Caco-2 (cell line): ENCODE measurements at regions not wholly inside any gene's neighbourhood (a gene's known extent, or its start where the extent isn't known, plus 50 kb on each side); places are given as distances from the start of the nearest gene placed in this dataset.

ENCODE experiments used
- BruUV-seq: library from RNA; stranded (reverse); fragments of 400-500 nt; replicated peaks from 2 replicates; lab custom pipeline; 2021; lab: Mats Ljungman, UMichigan
- CTCF ChIA-PET: fragments of 300-600 bp; sonication (Branson Sonifier 250); formaldehyde crosslinking; loops from one replicate; lab custom pipeline; 2022; ENCODE audit warnings: antibody characterized with exemption; lab: Charles Lee
- POLR2A ChIA-PET: fragments of 300-600 bp; sonication (Branson Sonifier 250); formaldehyde crosslinking; loops from one replicate; lab custom pipeline; 2022; ENCODE audit warnings: antibody characterized with exemption; lab: Charles Lee
- DNase-seq, 2 experiments: peaks; one replicate each; pipeline versions ENCODE4 v3.0.0 to v3.0.0-alpha.2; 2020 to 2022
- H3K27me3 ChIP-seq: replicated peaks from 2 replicates; pipeline ENCODE4 v1.6.0; 2011; ENCODE audit warnings: low read length; ENCODE audit not compliant: control insufficient read depth, insufficient read depth
- H3K36me3 ChIP-seq: 2 replicates; pipeline ENCODE4 v1.5.1; 2011; ENCODE audit warnings: low read length; ENCODE audit not compliant: control insufficient read depth, insufficient read depth
- H3K4me1 ChIP-seq: fragments of 250-450 bp; sonication (Bioruptor Pico); 2 replicates; pipeline ENCODE4 v1.5.1; 2020; ENCODE audit warnings: mild to moderate bottlenecking
- H3K4me3 ChIP-seq: 2 replicates; pipeline ENCODE4 v1.5.1; 2011; ENCODE audit warnings: low read depth, mild to moderate bottlenecking, control low read depth, low read length
- H3K9me3 ChIP-seq: fragments of 250-450 bp; sonication (Bioruptor Pico); 2 replicates; pipeline ENCODE4 v1.5.1; 2020; ENCODE audit warnings: mild to moderate bottlenecking, moderate library complexity
- H3K27ac Mint-ChIP-seq: one replicate; pipeline ENCODE4 v1.8.0; 2022; ENCODE audit warnings: mixed read lengths; ENCODE audit not compliant: unreplicated experiment
- H3K27me3 Mint-ChIP-seq: one replicate; pipeline ENCODE4 v1.8.0; 2022; ENCODE audit warnings: mixed read lengths; ENCODE audit not compliant: insufficient read depth, unreplicated experiment
- H3K36me3 Mint-ChIP-seq: one replicate; pipeline ENCODE4 v1.8.0; 2022; ENCODE audit warnings: mild to moderate bottlenecking, mixed read lengths; ENCODE audit not compliant: insufficient read depth, unreplicated experiment
- H3K4me1 Mint-ChIP-seq: one replicate; pipeline ENCODE4 v1.8.0; 2022; ENCODE audit warnings: low read depth, mixed read lengths; ENCODE audit not compliant: unreplicated experiment
- H3K4me3 Mint-ChIP-seq: one replicate; pipeline ENCODE4 v1.8.0; 2022; ENCODE audit warnings: mild to moderate bottlenecking, moderate library complexity, mixed read lengths; ENCODE audit not compliant: unreplicated experiment
- H3K9me3 Mint-ChIP-seq: one replicate; pipeline ENCODE4 v1.8.0; 2022; ENCODE audit warnings: mixed read lengths; ENCODE audit not compliant: unreplicated experiment
- intact Hi-C: fragments of 100-400 bp; cut with micrococcal nuclease; formaldehyde crosslinking; loops from one replicate; pipeline ENCODE4 v1.10.0; 2022; ENCODE audit not compliant: unreplicated experiment
- TF ChIP-seq, protein P1 (sequence below), 2 experiments: fragments of 200-600 bp in 1 of 2; IDR thresholded peaks; 1 replicate in 1 of 2; 2 replicates in 1 of 2; pipeline versions ENCODE4 v1.5.1 to v1.8.0; 2011 to 2022; ENCODE audit warnings: antibody characterized with exemption in 1 of 2, control low read depth in 1 of 2, inconsistent platforms in 1 of 2, low read depth in 1 of 2, low read length in 1 of 2, mild to moderate bottlenecking in 1 of 2, moderate library complexity in 1 of 2; ENCODE audit not compliant: insufficient read depth in 1 of 2, severe bottlenecking in 1 of 2, unreplicated experiment in 1 of 2

DNA sequence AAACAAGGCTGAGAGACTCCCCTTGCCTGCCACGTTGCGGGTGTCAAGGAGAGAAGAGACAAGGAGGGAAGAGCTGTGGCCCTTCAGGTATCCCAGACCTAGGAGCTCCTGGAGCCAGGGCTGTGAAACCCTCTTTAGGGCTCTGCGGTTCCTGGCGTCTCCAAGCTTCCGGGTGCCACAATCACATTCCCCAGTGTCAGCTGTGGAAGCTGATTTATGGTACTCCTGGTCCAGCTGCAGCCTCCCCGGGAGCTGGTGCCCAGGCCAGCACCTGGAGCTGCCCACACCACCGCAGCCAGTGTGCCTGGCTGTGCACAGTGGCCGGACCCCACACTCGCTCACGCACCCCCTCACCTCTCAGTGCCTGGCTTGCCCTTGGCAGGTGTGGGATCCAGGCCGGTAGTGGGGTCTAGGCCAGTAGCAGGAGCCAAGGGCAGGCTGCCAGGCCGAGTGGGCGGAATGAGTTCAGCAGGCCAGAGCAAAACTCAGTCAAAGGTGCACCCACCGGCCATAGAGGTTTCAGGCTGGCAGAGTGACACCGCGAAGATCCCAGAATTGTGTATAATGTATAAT is 58.9 kb upstream of the L3MBTL3 start:
- Mint-ChIP-seq H3K4me3 (no peak overlapping the region), H3K4me1 (no peaks in the 10 kb centered on the region), H3K36me3 (no peaks in the 10 kb centered on the region), H3K27me3 (no peaks in the 10 kb centered on the region), H3K9me3 (peaks cover 13% of the 10 kb centered on the region), H3K27ac (no peak overlapping the region)
- intact Hi-C loops = no loop called here
- no peaks in the 10 kb centered on the region for H3K4me1 ChIP-seq
- H3K27me3 ChIP-seq = no peaks in the 10 kb centered on the region
- no peak for DNase-seq
- no TSS peak for BruUV-seq
- ChIA-PET POLR2A (no interaction called here), CTCF (no interaction called here)
- no peak overlapping the region for H3K4me3 ChIP-seq
- peaks cover 2% of the 10 kb centered on the region for H3K9me3 ChIP-seq
- H3K36me3 ChIP-seq = no peaks in the 10 kb centered on the region
- TF ChIP-seq, protein P1, sequence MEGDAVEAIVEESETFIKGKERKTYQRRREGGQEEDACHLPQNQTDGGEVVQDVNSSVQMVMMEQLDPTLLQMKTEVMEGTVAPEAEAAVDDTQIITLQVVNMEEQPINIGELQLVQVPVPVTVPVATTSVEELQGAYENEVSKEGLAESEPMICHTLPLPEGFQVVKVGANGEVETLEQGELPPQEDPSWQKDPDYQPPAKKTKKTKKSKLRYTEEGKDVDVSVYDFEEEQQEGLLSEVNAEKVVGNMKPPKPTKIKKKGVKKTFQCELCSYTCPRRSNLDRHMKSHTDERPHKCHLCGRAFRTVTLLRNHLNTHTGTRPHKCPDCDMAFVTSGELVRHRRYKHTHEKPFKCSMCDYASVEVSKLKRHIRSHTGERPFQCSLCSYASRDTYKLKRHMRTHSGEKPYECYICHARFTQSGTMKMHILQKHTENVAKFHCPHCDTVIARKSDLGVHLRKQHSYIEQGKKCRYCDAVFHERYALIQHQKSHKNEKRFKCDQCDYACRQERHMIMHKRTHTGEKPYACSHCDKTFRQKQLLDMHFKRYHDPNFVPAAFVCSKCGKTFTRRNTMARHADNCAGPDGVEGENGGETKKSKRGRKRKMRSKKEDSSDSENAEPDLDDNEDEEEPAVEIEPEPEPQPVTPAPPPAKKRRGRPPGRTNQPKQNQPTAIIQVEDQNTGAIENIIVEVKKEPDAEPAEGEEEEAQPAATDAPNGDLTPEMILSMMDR (IDR thresholded peaks at IDR 0.05; ENCODE audit: insufficient read depth in 1 of 2, low read depth in 1 of 2, low read length in 1 of 2, severe bottlenecking in 1 of 2, unreplicated experiment in 1 of 2) = no peak

GRCh38 chr6:129957941-129958898 is 60.2 kb upstream of the L3MBTL3 start:
- ChIA-PET POLR2A (no interaction called here), CTCF (no interaction called here)
- TF ChIP-seq, protein P1 (IDR thresholded peaks at IDR 0.05; ENCODE audit: insufficient read depth in 1 of 2, low read depth in 1 of 2, low read length in 1 of 2, severe bottlenecking in 1 of 2, unreplicated experiment in 1 of 2) = no peak
- no peaks in the 10 kb centered on the region for H3K9me3 ChIP-seq
- Mint-ChIP-seq H3K27me3 (no peaks in the 10 kb centered on the region), H3K36me3 (no peaks in the 10 kb centered on the region), H3K27ac (no peak overlapping the region), H3K9me3 (peaks cover under 1% of the 10 kb centered on the region), H3K4me3 (no peak overlapping the region), H3K4me1 (no peaks in the 10 kb centered on the region)
- no peaks in the 10 kb centered on the region for H3K27me3 ChIP-seq
- intact Hi-C loops = no loop called here
- no peaks in the 10 kb centered on the region for H3K4me1 ChIP-seq
- H3K36me3 ChIP-seq = no peaks in the 10 kb centered on the region
- no peak overlapping the region for H3K4me3 ChIP-seq
- BruUV-seq = no TSS peak
- DNase-seq = no peak

DNA sequence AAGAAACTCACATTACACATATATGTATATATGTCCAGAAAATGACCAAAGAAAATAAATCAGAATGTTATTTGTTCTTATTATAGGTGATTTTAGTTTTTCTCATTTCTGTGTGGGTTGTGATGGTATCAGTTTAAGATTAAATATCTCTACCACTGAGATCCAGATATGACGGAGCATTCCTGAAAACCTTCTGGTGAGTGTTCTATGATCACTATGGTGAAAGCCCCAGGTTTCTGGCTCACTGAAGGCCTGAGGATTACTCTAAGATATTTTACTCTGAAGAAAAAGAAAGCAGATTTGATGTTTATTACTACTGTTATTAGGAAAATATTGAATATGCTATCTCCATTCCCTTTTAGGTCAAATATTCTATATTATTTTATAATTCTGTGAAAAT is 62.8 kb upstream of the L3MBTL3 start:
- Mint-ChIP-seq H3K9me3 (peaks cover 9% of the 10 kb centered on the region), H3K4me3 (no peak overlapping the region), H3K27me3 (no peaks in the 10 kb centered on the region), H3K36me3 (no peaks in the 10 kb centered on the region), H3K27ac (no peak overlapping the region), H3K4me1 (peaks cover 5% of the 10 kb centered on the region)
- intact Hi-C loops = no loop called here
- Histone ChIP-seq H3K36me3 (no peaks in the 10 kb centered on the region), H3K4me3 (no peak overlapping the region), H3K4me1 (no peaks in the 10 kb centered on the region), H3K27me3 (no peaks in the 10 kb centered on the region), H3K9me3 (no peaks in the 10 kb centered on the region)
- no peak for DNase-seq
- ChIA-PET POLR2A (no interaction called here), CTCF (no interaction called here)
- TF ChIP-seq, protein P1 (IDR thresholded peaks at IDR 0.05; ENCODE audit: insufficient read depth in 1 of 2, low read depth in 1 of 2, low read length in 1 of 2, severe bottlenecking in 1 of 2, unreplicated experiment in 1 of 2) = no peak
- no TSS peak for BruUV-seq
